Astrocyte of the cerebellum (primary cell): ENCODE measurements at regions not wholly inside any gene's neighbourhood (a gene's known extent, or its start where the extent isn't known, plus 50 kb on each side); places are given as distances from the start of the nearest gene placed in this dataset.

Experiments
- DNase-seq: peaks from one replicate; pipeline ENCODE4 v3.0.0-alpha.2; 2011; ENCODE audit warnings: low read depth
- H3K4me3 ChIP-seq: 2 replicates; pipeline ENCODE4 v1.5.1; 2011; ENCODE audit warnings: mild to moderate bottlenecking, low read depth, low read length, moderate library complexity
- CTCF ChIP-seq: IDR thresholded peaks from 2 replicates; pipeline ENCODE4 v1.5.1; 2012; ENCODE audit warnings: low read length, low read depth, moderate library complexity, mild to moderate bottlenecking; ENCODE audit errors: missing control alignments
- in situ Hi-C: cut with HindIII; loops from 2 replicates; pipeline ENCODE4 v1.10.0; 2017; ENCODE audit warnings: low sequenced_read_pairs

GRCh38 chr16:82439678-82440293, 187.0 kb upstream of the CDH13 start:
- in situ Hi-C loops, result no loop called here
- no peak for DNase-seq
- TF ChIP-seq CTCF, result peak; percentile 63
- no peak overlapping the region for H3K4me3 ChIP-seq

- TF ChIP-seq CTCF, result no peak
- in situ Hi-C loops, result no loop called here
- DNase-seq, result no peak
- H3K4me3 ChIP-seq, result no peak overlapping the region
Observed at GRCh38 chr16:82433042-82433441, 193.7 kb upstream of the CDH13 start.

- H3K4me3 ChIP-seq, result no peak overlapping the region
- in situ Hi-C loops, result no loop called here
- no peak for TF ChIP-seq CTCF
- no peak for DNase-seq
Observed at GRCh38 chr16:82432261-82432660, 194.5 kb upstream of the CDH13 start.

GRCh38 chr16:82425661-82426060, 201.1 kb upstream of the CDH13 start:
- no peak for TF ChIP-seq CTCF
- in situ Hi-C loops, result no loop called here
- no peak for DNase-seq
- no peak overlapping the region for H3K4me3 ChIP-seq

- no peak overlapping the region for H3K4me3 ChIP-seq
- no peak for DNase-seq
- in situ Hi-C loops, result no loop called here
- TF ChIP-seq CTCF, result no peak
Observed at GRCh38 chr16:82421851-82422250, 204.9 kb upstream of the CDH13 start.

GRCh38 chr16:82419332-82419731, 207.4 kb upstream of the CDH13 start:
- DNase-seq, result no peak
- in situ Hi-C loops, result no loop called here
- no peak overlapping the region for H3K4me3 ChIP-seq
- TF ChIP-seq CTCF, result no peak
